ENCODE measurements at regions not wholly inside any gene's neighbourhood (a gene's known extent, or its start where the extent isn't known, plus 50 kb on each side); places are given as distances from the start of the nearest gene placed in this dataset.
"Not testable (repeated sequence)": the region's sequence is repeated elsewhere in the genome, so short reads cannot be mapped to it uniquely, and the experiment has no call there.

- no peak overlapping the region for H3K4me3 Mint-ChIP-seq
- H3K27ac Mint-ChIP-seq, result no peak overlapping the region
- peaks cover 18% of the 10 kb centered on the region for H3K9me3 Mint-ChIP-seq
- intact Hi-C loops (cut with micrococcal nuclease), result no loop called here
- ChIA-PET CTCF (no interaction called here), POLR2A (no interaction called here)
- no peak for DNase-seq
- H3K27me3 Mint-ChIP-seq, result peaks cover 2% of the 10 kb centered on the region
- no peaks in the 10 kb centered on the region for H3K36me3 Mint-ChIP-seq
- no peaks in the 10 kb centered on the region for H3K4me1 Mint-ChIP-seq (ENCODE audit: low read depth)
Measured at GRCh38 chrX:1833656-1834360, 218.9 kb downstream of the ASMT start.

GRCh38 chrX:1835056-1835455 lies 220.2 kb downstream of the ASMT start:
- Mint-ChIP-seq H3K27me3 (peaks cover 2% of the 10 kb centered on the region), H3K9me3 (peaks cover 18% of the 10 kb centered on the region), H3K4me1 (ENCODE audit: low read depth) (no peaks in the 10 kb centered on the region), H3K27ac (no peak overlapping the region), H3K36me3 (no peaks in the 10 kb centered on the region), H3K4me3 (no peak overlapping the region)
- no peak for DNase-seq
- intact Hi-C loops (cut with micrococcal nuclease), result no loop called here
- ChIA-PET CTCF (no interaction called here), POLR2A (no interaction called here)

- no peaks in the 10 kb centered on the region for H3K36me3 Mint-ChIP-seq
- POLR2A ChIA-PET, result no interaction called here
- H3K9me3 Mint-ChIP-seq, result peaks cover 16% of the 10 kb centered on the region
- DNase-seq, result no peak
- no peak overlapping the region for H3K27ac Mint-ChIP-seq
- CTCF ChIA-PET, result no interaction called here
- no peaks in the 10 kb centered on the region for H3K4me1 Mint-ChIP-seq (ENCODE audit: low read depth)
- H3K27me3 Mint-ChIP-seq, result no peaks in the 10 kb centered on the region
- no peak overlapping the region for H3K4me3 Mint-ChIP-seq
- intact Hi-C loops (cut with micrococcal nuclease), result no loop called here
Measured at GRCh38 chrX:1836683-1837082, 221.8 kb downstream of the ASMT start.

GRCh38 chrX:1841746-1842145 lies 226.9 kb downstream of the ASMT start:
- CTCF ChIA-PET, result no interaction called here
- Mint-ChIP-seq H3K4me3 (no peak overlapping the region), H3K4me1 (ENCODE audit: low read depth) (no peaks in the 10 kb centered on the region), H3K36me3 (no peaks in the 10 kb centered on the region), H3K27me3 (no peaks in the 10 kb centered on the region), H3K9me3 (peaks cover 7% of the 10 kb centered on the region), H3K27ac (no peak overlapping the region)
- POLR2A ChIA-PET, result no interaction called here
- intact Hi-C loops (cut with micrococcal nuclease), result no loop called here
- no peak for DNase-seq

GRCh38 chrX:1847000-1847399 lies 232.1 kb downstream of the ASMT start:
- H3K27me3 Mint-ChIP-seq; H3K4me1 Mint-ChIP-seq (ENCODE audit: low read depth); H3K9me3 Mint-ChIP-seq; H3K4me3 Mint-ChIP-seq; H3K36me3 Mint-ChIP-seq; POLR2A ChIA-PET; intact Hi-C loops (cut with micrococcal nuclease); DNase-seq; CTCF ChIA-PET; H3K27ac Mint-ChIP-seq: not testable (repeated sequence)

- H3K27me3 Mint-ChIP-seq; H3K4me1 Mint-ChIP-seq (ENCODE audit: low read depth); POLR2A ChIA-PET; H3K4me3 Mint-ChIP-seq; H3K9me3 Mint-ChIP-seq; CTCF ChIA-PET; DNase-seq; intact Hi-C loops (cut with micrococcal nuclease); H3K27ac Mint-ChIP-seq; H3K36me3 Mint-ChIP-seq: not testable (repeated sequence)
Measured at GRCh38 chrX:1847790-1848189, 232.9 kb downstream of the ASMT start.

- intact Hi-C loops (cut with micrococcal nuclease), result no loop called here
- CTCF ChIA-PET, result no interaction called here
- H3K36me3 Mint-ChIP-seq, result no peaks in the 10 kb centered on the region
- POLR2A ChIA-PET, result no interaction called here
- no peaks in the 10 kb centered on the region for H3K27me3 Mint-ChIP-seq
- H3K27ac Mint-ChIP-seq, result no peak overlapping the region
- H3K4me1 Mint-ChIP-seq (ENCODE audit: low read depth), result no peaks in the 10 kb centered on the region
- H3K9me3 Mint-ChIP-seq, result no peaks in the 10 kb centered on the region
- H3K4me3 Mint-ChIP-seq, result no peak overlapping the region
- DNase-seq, result no peak
Measured at GRCh38 chrX:1851527-1851926, 236.7 kb downstream of the ASMT start.

GRCh38 chrX:1852082-1852481 lies 237.2 kb downstream of the ASMT start:
- no peaks in the 10 kb centered on the region for H3K4me1 Mint-ChIP-seq (ENCODE audit: low read depth)
- H3K27me3 Mint-ChIP-seq, result no peaks in the 10 kb centered on the region
- intact Hi-C loops (cut with micrococcal nuclease), result no loop called here
- no peaks in the 10 kb centered on the region for H3K36me3 Mint-ChIP-seq
- H3K9me3 Mint-ChIP-seq, result no peaks in the 10 kb centered on the region
- H3K27ac Mint-ChIP-seq, result no peak overlapping the region
- H3K4me3 Mint-ChIP-seq, result no peak overlapping the region
- no peak for DNase-seq
- CTCF ChIA-PET, result no interaction called here
- POLR2A ChIA-PET, result no interaction called here

GRCh38 chrX:1853447-1853846 lies 238.6 kb downstream of the ASMT start:
- no peaks in the 10 kb centered on the region for H3K9me3 Mint-ChIP-seq
- no peak overlapping the region for H3K4me3 Mint-ChIP-seq
- DNase-seq, result no peak
- no peaks in the 10 kb centered on the region for H3K4me1 Mint-ChIP-seq (ENCODE audit: low read depth)
- H3K36me3 Mint-ChIP-seq, result no peaks in the 10 kb centered on the region
- no peaks in the 10 kb centered on the region for H3K27me3 Mint-ChIP-seq
- CTCF ChIA-PET, result no interaction called here
- H3K27ac Mint-ChIP-seq, result no peak overlapping the region
- POLR2A ChIA-PET, result no interaction called here
- intact Hi-C loops (cut with micrococcal nuclease), result no loop called here

GRCh38 chrX:1853916-1854315 lies 239.1 kb downstream of the ASMT start:
- no peaks in the 10 kb centered on the region for H3K4me1 Mint-ChIP-seq (ENCODE audit: low read depth)
- no peaks in the 10 kb centered on the region for H3K27me3 Mint-ChIP-seq
- POLR2A ChIA-PET, result no interaction called here
- DNase-seq, result no peak
- H3K27ac Mint-ChIP-seq, result no peak overlapping the region
- no peak overlapping the region for H3K4me3 Mint-ChIP-seq
- no peaks in the 10 kb centered on the region for H3K9me3 Mint-ChIP-seq
- intact Hi-C loops (cut with micrococcal nuclease), result no loop called here
- H3K36me3 Mint-ChIP-seq, result no peaks in the 10 kb centered on the region
- CTCF ChIA-PET, result no interaction called here

- POLR2A ChIA-PET; H3K36me3 Mint-ChIP-seq; H3K4me1 Mint-ChIP-seq (ENCODE audit: low read depth); H3K27me3 Mint-ChIP-seq; DNase-seq; H3K27ac Mint-ChIP-seq; intact Hi-C loops (cut with micrococcal nuclease); H3K4me3 Mint-ChIP-seq; CTCF ChIA-PET; H3K9me3 Mint-ChIP-seq: not testable (repeated sequence)
Measured at GRCh38 chrX:1854861-1855260, 240.0 kb downstream of the ASMT start.

- CTCF ChIA-PET; H3K9me3 Mint-ChIP-seq; intact Hi-C loops (cut with micrococcal nuclease); H3K36me3 Mint-ChIP-seq; POLR2A ChIA-PET; DNase-seq; H3K4me1 Mint-ChIP-seq (ENCODE audit: low read depth); H3K27ac Mint-ChIP-seq; H3K4me3 Mint-ChIP-seq; H3K27me3 Mint-ChIP-seq: not testable (repeated sequence)
Measured at GRCh38 chrX:1859266-1859665, 244.4 kb downstream of the ASMT start.

- ChIA-PET POLR2A (no interaction called here), CTCF (no interaction called here)
- peaks cover 2% of the 10 kb centered on the region for H3K9me3 Mint-ChIP-seq
- no peak for DNase-seq
- H3K27ac Mint-ChIP-seq, result no peak overlapping the region
- H3K36me3 Mint-ChIP-seq, result no peaks in the 10 kb centered on the region
- peaks cover 3% of the 10 kb centered on the region for H3K27me3 Mint-ChIP-seq
- H3K4me3 Mint-ChIP-seq, result no peak overlapping the region
- intact Hi-C loops (cut with micrococcal nuclease), result no loop called here
- no peaks in the 10 kb centered on the region for H3K4me1 Mint-ChIP-seq (ENCODE audit: low read depth)
Measured at GRCh38 chrX:1860936-1861594, 246.2 kb downstream of the ASMT start.

All from activated CD4-positive, alpha-beta memory T cell treated with anti-CD3 and anti-CD28 coated beads for 36 hours (primary cell).